ENCODE measurements at regions not wholly inside any gene's neighbourhood (a gene's known extent, or its start where the extent isn't known, plus 50 kb on each side); places are given as distances from the start of the nearest gene placed in this dataset.

- no peak for TF ChIP-seq REST (IDR thresholded peaks at IDR 0.05; ENCODE audit: insufficient read depth in 1 of 2, low read depth in 2 of 2, low read length in 1 of 2)
- TF ChIP-seq CTCF (IDR thresholded peaks at IDR 0.05): no peak
- TF ChIP-seq TCF7L2 (IDR thresholded peaks at IDR 0.05; ENCODE audit: low read depth, low read length): 0 out of 2 replicates have a peak, but pooled peaks have one; percentile 32
Observed at GRCh38 chr9:12516031-12516430, 177.2 kb upstream of the TYRP1 start.

Measured in Panc1 (cell line).